ENCODE measurements at regions not wholly inside any gene's neighbourhood (a gene's known extent, or its start where the extent isn't known, plus 50 kb on each side); places are given as distances from the start of the nearest gene placed in this dataset.

- no peak for TF ChIP-seq CTCF (IDR thresholded peaks at IDR 0.05; ENCODE audit: low read length, missing control alignments)
- DNase-seq (ENCODE audit: low read depth): no peak
- no peak overlapping the region for H3K4me3 ChIP-seq (replicated peaks; ENCODE audit: low read depth, low read length)
These were observed 263.8 kb downstream of the RAD51AP2 start for GRCh38 chr2:17254421-17254820.

- no peak for DNase-seq (ENCODE audit: low read depth)
- H3K4me3 ChIP-seq (replicated peaks; ENCODE audit: low read depth, low read length): no peak overlapping the region
- no peak for TF ChIP-seq CTCF (IDR thresholded peaks at IDR 0.05; ENCODE audit: low read length, missing control alignments)
These were observed 266.0 kb downstream of the RAD51AP2 start for GRCh38 chr2:17252258-17252657.

GRCh38 chr2:17251171-17251570, 267.1 kb downstream of the RAD51AP2 start:
- no peak for TF ChIP-seq CTCF (IDR thresholded peaks at IDR 0.05; ENCODE audit: low read length, missing control alignments)
- no peak overlapping the region for H3K4me3 ChIP-seq (replicated peaks; ENCODE audit: low read depth, low read length)
- no peak for DNase-seq (ENCODE audit: low read depth)

- DNase-seq (ENCODE audit: low read depth): no peak
- TF ChIP-seq CTCF (IDR thresholded peaks at IDR 0.05; ENCODE audit: low read length, missing control alignments): no peak
- no peak overlapping the region for H3K4me3 ChIP-seq (replicated peaks; ENCODE audit: low read depth, low read length)
These were observed 269.0 kb downstream of the RAD51AP2 start for GRCh38 chr2:17249249-17249648.

GRCh38 chr2:17245906-17246305, 272.3 kb downstream of the RAD51AP2 start:
- no peak for DNase-seq (ENCODE audit: low read depth)
- no peak for TF ChIP-seq CTCF (IDR thresholded peaks at IDR 0.05; ENCODE audit: low read length, missing control alignments)
- H3K4me3 ChIP-seq (replicated peaks; ENCODE audit: low read depth, low read length): no peak overlapping the region

- no peak for TF ChIP-seq CTCF (IDR thresholded peaks at IDR 0.05; ENCODE audit: low read length, missing control alignments)
- no peak for DNase-seq (ENCODE audit: low read depth)
- H3K4me3 ChIP-seq (replicated peaks; ENCODE audit: low read depth, low read length): no peak overlapping the region
These were observed 275.3 kb downstream of the RAD51AP2 start for GRCh38 chr2:17242813-17243485.

- no peak for TF ChIP-seq CTCF (IDR thresholded peaks at IDR 0.05; ENCODE audit: low read length, missing control alignments)
- no peak overlapping the region for H3K4me3 ChIP-seq (replicated peaks; ENCODE audit: low read depth, low read length)
- no peak for DNase-seq (ENCODE audit: low read depth)
These were observed 278.7 kb downstream of the RAD51AP2 start for GRCh38 chr2:17239550-17239949.

Measured in fibroblast of pulmonary artery (primary cell).